Peyer's patch (tissue), 4 donors: ENCODE measurements at regions not wholly inside any gene's neighbourhood (a gene's known extent, or its start where the extent isn't known, plus 50 kb on each side); places are given as distances from the start of the nearest gene placed in this dataset.

Experiments
- POLR2A ChIP-seq, 2 donors: fragments of 450-650 bp; IDR thresholded peaks; one replicate each; pipeline ENCODE4 v1.5.1; 2017; ENCODE audit warnings: antibody characterized with exemption in 2 of 2, mild to moderate bottlenecking in 2 of 2, moderate library complexity in 2 of 2
- TF ChIP-seq, protein P1 (sequence below), 6 experiments: fragments of 450-650 bp in 4 of 6; fragments of 200-600 bp in 2 of 6; sonication (generic) in 1 of 6; IDR thresholded peaks; one replicate each; pipeline ENCODE4 v1.5.1; 2017 to 2019; ENCODE audit warnings: antibody characterized with exemption in 6 of 6, mild to moderate bottlenecking in 3 of 6, moderate library complexity in 1 of 6

DNA sequence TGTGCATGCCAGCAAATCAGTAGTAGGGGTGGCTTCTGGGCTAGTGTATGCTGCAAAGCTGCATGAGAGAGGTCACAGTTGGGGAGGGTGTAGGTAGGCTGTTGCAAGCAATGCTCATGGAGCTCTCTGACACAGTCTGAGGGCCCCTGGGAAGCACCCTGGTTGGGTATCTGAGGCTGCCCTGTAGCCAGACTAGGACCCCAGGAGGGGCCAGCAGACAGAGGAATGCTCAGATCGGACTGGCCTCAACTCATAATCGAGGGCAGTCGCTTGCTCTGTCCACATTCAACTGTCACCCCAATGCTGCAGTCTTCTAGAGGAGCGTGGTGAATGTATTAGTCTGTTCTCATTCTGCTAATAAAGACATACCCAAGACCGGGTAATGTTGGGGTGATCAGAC is 204.0 kb upstream of the ALG10 start:
- TF ChIP-seq, protein P1, sequence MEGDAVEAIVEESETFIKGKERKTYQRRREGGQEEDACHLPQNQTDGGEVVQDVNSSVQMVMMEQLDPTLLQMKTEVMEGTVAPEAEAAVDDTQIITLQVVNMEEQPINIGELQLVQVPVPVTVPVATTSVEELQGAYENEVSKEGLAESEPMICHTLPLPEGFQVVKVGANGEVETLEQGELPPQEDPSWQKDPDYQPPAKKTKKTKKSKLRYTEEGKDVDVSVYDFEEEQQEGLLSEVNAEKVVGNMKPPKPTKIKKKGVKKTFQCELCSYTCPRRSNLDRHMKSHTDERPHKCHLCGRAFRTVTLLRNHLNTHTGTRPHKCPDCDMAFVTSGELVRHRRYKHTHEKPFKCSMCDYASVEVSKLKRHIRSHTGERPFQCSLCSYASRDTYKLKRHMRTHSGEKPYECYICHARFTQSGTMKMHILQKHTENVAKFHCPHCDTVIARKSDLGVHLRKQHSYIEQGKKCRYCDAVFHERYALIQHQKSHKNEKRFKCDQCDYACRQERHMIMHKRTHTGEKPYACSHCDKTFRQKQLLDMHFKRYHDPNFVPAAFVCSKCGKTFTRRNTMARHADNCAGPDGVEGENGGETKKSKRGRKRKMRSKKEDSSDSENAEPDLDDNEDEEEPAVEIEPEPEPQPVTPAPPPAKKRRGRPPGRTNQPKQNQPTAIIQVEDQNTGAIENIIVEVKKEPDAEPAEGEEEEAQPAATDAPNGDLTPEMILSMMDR (IDR thresholded peaks at IDR 0.05) = no peak
- TF ChIP-seq POLR2A (IDR thresholded peaks at IDR 0.05) = no peak
